ENCODE measurements at regions not wholly inside any gene's neighbourhood (a gene's known extent, or its start where the extent isn't known, plus 50 kb on each side); places are given as distances from the start of the nearest gene placed in this dataset.

DNA sequence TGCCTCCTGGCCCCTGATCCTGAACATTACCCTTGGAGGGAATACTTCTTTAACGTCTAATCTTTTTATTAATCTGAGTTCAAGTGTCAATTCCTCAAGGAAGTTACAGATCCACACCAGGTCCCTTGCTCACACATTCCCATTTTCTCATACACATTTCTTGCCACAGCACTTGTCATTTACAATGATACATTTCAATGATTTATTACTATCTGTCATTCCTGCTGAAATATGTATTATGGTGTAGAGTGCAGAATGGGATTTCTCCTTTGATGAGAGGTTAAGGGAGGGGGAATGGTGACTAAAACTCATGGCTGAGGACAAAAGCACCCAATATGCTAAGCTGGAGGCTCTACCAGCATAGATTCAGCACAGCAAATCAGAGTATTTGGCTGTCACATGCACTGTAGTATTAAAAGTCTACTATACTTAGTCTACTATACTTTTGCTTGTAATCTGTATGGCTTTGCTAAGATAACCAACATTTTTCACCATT lies 982.5 kb downstream of the TTLL7 start:
- Histone ChIP-seq H3K9me3 (peaks cover 0 to 16% (median 11%) of the 10 kb centered on the region in 4 donors), H3K4me3 (no peak overlapping the region), H3K4me1 (no peaks in the 10 kb centered on the region), H3K36me3 (no peaks in the 10 kb centered on the region), H3K27me3 (no peaks in the 10 kb centered on the region), H3K27ac (no peak overlapping the region)
- TF ChIP-seq, protein P1, sequence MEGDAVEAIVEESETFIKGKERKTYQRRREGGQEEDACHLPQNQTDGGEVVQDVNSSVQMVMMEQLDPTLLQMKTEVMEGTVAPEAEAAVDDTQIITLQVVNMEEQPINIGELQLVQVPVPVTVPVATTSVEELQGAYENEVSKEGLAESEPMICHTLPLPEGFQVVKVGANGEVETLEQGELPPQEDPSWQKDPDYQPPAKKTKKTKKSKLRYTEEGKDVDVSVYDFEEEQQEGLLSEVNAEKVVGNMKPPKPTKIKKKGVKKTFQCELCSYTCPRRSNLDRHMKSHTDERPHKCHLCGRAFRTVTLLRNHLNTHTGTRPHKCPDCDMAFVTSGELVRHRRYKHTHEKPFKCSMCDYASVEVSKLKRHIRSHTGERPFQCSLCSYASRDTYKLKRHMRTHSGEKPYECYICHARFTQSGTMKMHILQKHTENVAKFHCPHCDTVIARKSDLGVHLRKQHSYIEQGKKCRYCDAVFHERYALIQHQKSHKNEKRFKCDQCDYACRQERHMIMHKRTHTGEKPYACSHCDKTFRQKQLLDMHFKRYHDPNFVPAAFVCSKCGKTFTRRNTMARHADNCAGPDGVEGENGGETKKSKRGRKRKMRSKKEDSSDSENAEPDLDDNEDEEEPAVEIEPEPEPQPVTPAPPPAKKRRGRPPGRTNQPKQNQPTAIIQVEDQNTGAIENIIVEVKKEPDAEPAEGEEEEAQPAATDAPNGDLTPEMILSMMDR (IDR thresholded peaks at IDR 0.05) = no peak
- TF ChIP-seq EP300 (IDR thresholded peaks at IDR 0.05) (no peak), POLR2A (IDR thresholded peaks at IDR 0.05) (no peak), POLR2AphosphoS5 (IDR thresholded peaks at IDR 0.05) (no peak)
- intact Hi-C loops (cut with DNase I; ENCODE audit: low total_unique reads) = no loop called here
- 69 to 90% (median 81%) methylated on average over 1 of the region's 1 CpG for WGBS, 5 donors
- no peak for DNase-seq

DNA sequence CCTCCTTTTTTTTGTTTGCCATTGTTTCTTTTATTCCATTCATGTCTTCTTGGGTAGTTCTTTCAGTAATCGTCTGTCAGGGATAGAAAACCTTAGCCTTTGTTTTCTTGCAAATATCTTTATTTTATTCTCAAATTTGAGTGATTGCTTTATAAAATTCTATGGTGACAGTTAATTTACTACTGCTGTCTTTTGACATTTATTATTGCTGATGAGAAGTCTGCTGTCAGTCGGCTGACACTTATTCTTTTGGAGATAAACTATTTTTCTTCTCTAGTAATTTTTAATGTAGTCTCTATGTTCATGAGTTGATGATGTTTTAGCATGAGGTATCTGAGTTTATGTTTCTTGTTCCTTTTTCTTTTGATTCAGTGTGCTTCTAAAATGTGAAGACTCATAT lies 983.8 kb downstream of the TTLL7 start:
- Histone ChIP-seq H3K4me1 (no peaks in the 10 kb centered on the region), H3K27me3 (no peaks in the 10 kb centered on the region), H3K36me3 (no peaks in the 10 kb centered on the region), H3K4me3 (no peak overlapping the region), H3K27ac (no peak overlapping the region), H3K9me3 (peaks cover 0 to 6% (median under 1%) of the 10 kb centered on the region in 4 donors)
- intact Hi-C loops (cut with DNase I; ENCODE audit: low total_unique reads) = no loop called here
- 77 to 91% (median 88%) methylated on average over 2 of the region's 2 CpGs for whole genome bisulfite sequencing, 5 donors
- TF ChIP-seq, protein P1 (IDR thresholded peaks at IDR 0.05) = no peak
- TF ChIP-seq POLR2A (IDR thresholded peaks at IDR 0.05) = no peak
- TF ChIP-seq EP300 (IDR thresholded peaks at IDR 0.05) = no peak
- TF ChIP-seq POLR2AphosphoS5 (IDR thresholded peaks at IDR 0.05) = no peak
- DNase-seq = no peak

DNA sequence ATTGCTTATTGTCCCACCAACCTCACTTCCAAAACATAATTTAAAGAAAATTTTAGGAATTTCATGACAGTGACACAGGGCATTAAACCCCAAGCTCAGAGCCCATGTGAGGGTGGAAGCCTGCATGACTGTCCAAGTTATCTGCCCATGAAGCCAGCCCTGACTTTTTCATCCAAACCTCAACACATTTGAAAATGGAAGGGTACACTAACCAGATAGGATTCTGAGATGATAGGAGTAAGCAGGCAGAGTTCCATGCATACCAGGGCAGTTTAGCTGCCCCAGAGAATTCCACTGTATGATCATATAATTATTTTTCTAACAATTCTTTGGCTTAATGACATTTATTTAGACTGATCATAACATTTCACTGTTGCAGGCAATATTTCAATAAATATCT lies 986.0 kb downstream of the TTLL7 start:
- H3K4me1 ChIP-seq = no peaks in the 10 kb centered on the region
- no peaks in the 10 kb centered on the region for H3K27me3 ChIP-seq
- no peak for DNase-seq
- no peak overlapping the region for H3K4me3 ChIP-seq
- no peaks in the 10 kb centered on the region for H3K36me3 ChIP-seq
- H3K27ac ChIP-seq = no peak overlapping the region
- no peaks in the 10 kb centered on the region for H3K9me3 ChIP-seq
- TF ChIP-seq POLR2A (IDR thresholded peaks at IDR 0.05) (no peak), POLR2AphosphoS5 (IDR thresholded peaks at IDR 0.05) (no peak), EP300 (IDR thresholded peaks at IDR 0.05) (no peak)
- TF ChIP-seq, protein P1 (IDR thresholded peaks at IDR 0.05) = no peak
- intact Hi-C loops (cut with DNase I; ENCODE audit: low total_unique reads) = no loop called here

DNA sequence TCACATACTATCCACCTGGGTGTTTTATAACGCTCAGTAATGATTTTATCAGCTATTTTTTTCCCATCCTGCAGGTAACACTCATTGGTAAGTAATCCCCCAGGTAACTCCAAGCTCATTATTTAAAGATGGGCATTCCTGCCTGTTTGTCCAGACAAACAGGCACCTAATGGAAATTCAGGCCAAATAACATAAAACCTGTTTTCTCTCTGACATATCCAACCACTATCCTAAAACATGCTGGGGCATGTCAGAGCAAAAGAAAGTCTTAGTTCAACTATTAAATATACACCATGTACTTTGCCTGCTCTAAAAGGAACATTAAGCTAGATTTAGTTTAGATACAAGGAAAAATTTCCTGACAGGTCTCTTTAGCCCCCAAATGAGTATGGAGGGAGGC lies 987.7 kb downstream of the TTLL7 start:
- Histone ChIP-seq H3K36me3 (no peaks in the 10 kb centered on the region), H3K27me3 (no peaks in the 10 kb centered on the region), H3K4me1 (no peaks in the 10 kb centered on the region), H3K4me3 (no peak overlapping the region), H3K9me3 (no peaks in the 10 kb centered on the region), H3K27ac (no peak overlapping the region)
- WGBS, 5 donors = 59 to 76% (median 70%) methylated on average over 1 of the region's 1 CpG
- DNase-seq = no peak
- TF ChIP-seq POLR2A (IDR thresholded peaks at IDR 0.05) (no peak), EP300 (IDR thresholded peaks at IDR 0.05) (no peak), POLR2AphosphoS5 (IDR thresholded peaks at IDR 0.05) (no peak)
- TF ChIP-seq, protein P1 (IDR thresholded peaks at IDR 0.05) = no peak
- intact Hi-C loops (cut with DNase I; ENCODE audit: low total_unique reads) = no loop called here

Measured in stomach (tissue), 8 donors.